ENCODE measurements at regions not wholly inside any gene's neighbourhood (a gene's known extent, or its start where the extent isn't known, plus 50 kb on each side); places are given as distances from the start of the nearest gene placed in this dataset.

- ATAC-seq (no peak), DNase-seq (ENCODE audit: low read depth, low spot score) (no peak)
- no peak for TF ChIP-seq SRF (IDR thresholded peaks at IDR 0.05; ENCODE audit: low read depth)
- no peak for TF ChIP-seq EGR1 (IDR thresholded peaks at IDR 0.05; ENCODE audit: low read depth)
- TF ChIP-seq EZH2phosphoT487 (IDR thresholded peaks at IDR 0.05; ENCODE audit: borderline replicate concordance), result no peak
- TF ChIP-seq ZFX (IDR thresholded peaks at IDR 0.05), result no peak
- ChIA-PET POLR2A (no interaction called here), CTCF (no interaction called here), RAD21 (ENCODE audit: low non-redundant PET in 1 of 2, low total read pairs in 2 of 2, uncharacterized antibody in 2 of 2, unreplicated experiment in 2 of 2) (no interaction called here)
- Histone ChIP-seq H3K4me1 (ENCODE audit: control insufficient read depth in 1 of 2, insufficient read depth in 2 of 2, low read length in 2 of 2) (no peaks in the 10 kb centered on the region), H3K27me3 (ENCODE audit: insufficient read depth, low read length) (peaks cover 12% of the 10 kb centered on the region), H4K20me1 (ENCODE audit: insufficient read depth) (no peaks in the 10 kb centered on the region), H3K9me3 (ENCODE audit: control insufficient read depth in 1 of 2, insufficient read depth in 1 of 2, low read depth in 1 of 2, low read length in 2 of 2) (no peaks in the 10 kb centered on the region), H2AFZ (ENCODE audit: low read depth, low read length, poor library complexity, severe bottlenecking) (no peak overlapping the region), H3K4me2 (ENCODE audit: low read length) (no peak overlapping the region), H3K27ac (ENCODE audit: low read depth, low read length) (no peak overlapping the region), H3K79me2 (ENCODE audit: insufficient read depth, low read length) (no peaks in the 10 kb centered on the region), H3K36me3 (ENCODE audit: control insufficient read depth in 1 of 2, insufficient read depth in 2 of 2, low read length in 2 of 2) (no peaks in the 10 kb centered on the region), H3K4me3 (replicated peaks in 1 of 2; ENCODE audit: low read depth in 1 of 2, low read length in 2 of 2) (no peak overlapping the region), H3K9ac (ENCODE audit: low read length) (no peak overlapping the region), H3K9me2 (ENCODE audit: insufficient read depth) (no peaks in the 10 kb centered on the region)
- no TSS peak for BruUV-seq (replicated peaks)
- intact Hi-C loops (cut with micrococcal nuclease), result no loop called here
These were observed 364.3 kb downstream of the FBXO8 start for GRCh38 chr4:173919196-173919595.

- ChIA-PET RAD21 (ENCODE audit: low non-redundant PET in 1 of 2, low total read pairs in 2 of 2, uncharacterized antibody in 2 of 2, unreplicated experiment in 2 of 2) (no interaction called here), POLR2A (no interaction called here), CTCF (no interaction called here)
- no peak for TF ChIP-seq SIN3A (IDR thresholded peaks at IDR 0.05; ENCODE audit: low read depth)
- H3K27ac ChIP-seq (ENCODE audit: low read depth, low read length), result no peak overlapping the region
- H3K9ac ChIP-seq (ENCODE audit: low read length), result no peak overlapping the region
- no peak overlapping the region for H2AFZ ChIP-seq (ENCODE audit: low read depth, low read length, poor library complexity, severe bottlenecking)
- no peaks in the 10 kb centered on the region for H3K4me1 ChIP-seq (ENCODE audit: control insufficient read depth in 1 of 2, insufficient read depth in 2 of 2, low read length in 2 of 2)
- H4K20me1 ChIP-seq (ENCODE audit: insufficient read depth), result no peaks in the 10 kb centered on the region; the same call in 1 of the 2 replicates
- DNase-seq (ENCODE audit: low read depth, low spot score) (no peak), ATAC-seq (no peak)
- H3K9me2 ChIP-seq (ENCODE audit: insufficient read depth), result no peaks in the 10 kb centered on the region
- no peaks in the 10 kb centered on the region for H3K36me3 ChIP-seq (ENCODE audit: control insufficient read depth in 1 of 2, insufficient read depth in 2 of 2, low read length in 2 of 2)
- H3K9me3 ChIP-seq (ENCODE audit: control insufficient read depth in 1 of 2, insufficient read depth in 1 of 2, low read depth in 1 of 2, low read length in 2 of 2), result no peaks in the 10 kb centered on the region
- H3K27me3 ChIP-seq (ENCODE audit: insufficient read depth, low read length), result peaks cover 13% of the 10 kb centered on the region
- BruUV-seq (replicated peaks), result no TSS peak
- no peaks in the 10 kb centered on the region for H3K79me2 ChIP-seq (ENCODE audit: insufficient read depth, low read length)
- H3K4me3 ChIP-seq (replicated peaks in 1 of 2; ENCODE audit: low read depth in 1 of 2, low read length in 2 of 2), result no peak overlapping the region
- intact Hi-C loops (cut with micrococcal nuclease), result no loop called here
- H3K4me2 ChIP-seq (ENCODE audit: low read length), result no peak overlapping the region
These were observed 366.1 kb downstream of the FBXO8 start for GRCh38 chr4:173917255-173917960.
